Endodermal cell (in vitro differentiated cells): ENCODE measurements at regions not wholly inside any gene's neighbourhood (a gene's known extent, or its start where the extent isn't known, plus 50 kb on each side); places are given as distances from the start of the nearest gene placed in this dataset.

Source experiments
- DNase-seq: peaks from one replicate; pipeline ENCODE4 v3.0.0-alpha.2; 2017
- H3K27ac ChIP-seq: 2 replicates; pipeline ENCODE4 v1.5.1; 2013; ENCODE audit warnings: mild to moderate bottlenecking, low read depth, low read length, moderate library complexity
- H3K27me3 ChIP-seq: 2 replicates; pipeline ENCODE4 v1.6.1; 2013; ENCODE audit warnings: mild to moderate bottlenecking, low read length, moderate library complexity; ENCODE audit not compliant: insufficient read depth, control insufficient read depth, poor library complexity, severe bottlenecking
- H3K36me3 ChIP-seq: 2 replicates; pipeline ENCODE4 v1.7.0; 2013; ENCODE audit warnings: mild to moderate bottlenecking, low read length, moderate library complexity; ENCODE audit not compliant: control insufficient read depth, insufficient read depth
- H3K4me1 ChIP-seq: one replicate; pipeline ENCODE4 v1.7.0; 2013; ENCODE audit warnings: low read length; ENCODE audit not compliant: control insufficient read depth, insufficient read depth
- H3K4me3 ChIP-seq: 2 replicates; pipeline ENCODE4 v1.5.1; 2013; ENCODE audit warnings: mild to moderate bottlenecking, low read length, moderate library complexity
- H3K9ac ChIP-seq: 2 replicates; pipeline ENCODE4 v1.6.1; 2013; ENCODE audit warnings: mild to moderate bottlenecking, low read length, moderate library complexity; ENCODE audit not compliant: poor library complexity, severe bottlenecking; ENCODE audit errors: extremely low read depth
- H3K9me3 ChIP-seq: 2 replicates; pipeline ENCODE4 v1.6.1; 2013; ENCODE audit warnings: mild to moderate bottlenecking, low read length, moderate library complexity; ENCODE audit not compliant: control insufficient read depth
- H3K27ac Mint-ChIP-seq: 2 replicates; pipeline ENCODE4 v1.8.0; 2020; ENCODE audit warnings: mixed read lengths
- H3K27me3 Mint-ChIP-seq: 2 replicates; pipeline ENCODE4 v1.8.0; 2021; ENCODE audit warnings: mild to moderate bottlenecking, mixed read lengths; ENCODE audit not compliant: insufficient read depth
- H3K36me3 Mint-ChIP-seq: 2 replicates; pipeline ENCODE4 v1.8.0; 2020; ENCODE audit warnings: low read depth, mixed read lengths
- H3K4me1 Mint-ChIP-seq: 2 replicates; pipeline ENCODE4 v1.8.0; 2020; ENCODE audit warnings: mixed read lengths
- H3K4me3 Mint-ChIP-seq: 2 replicates; pipeline ENCODE4 v1.8.0; 2020; ENCODE audit warnings: mild to moderate bottlenecking, moderate library complexity, mixed read lengths
- H3K9me3 Mint-ChIP-seq: 2 replicates; pipeline ENCODE4 v1.8.0; 2020; ENCODE audit warnings: mild to moderate bottlenecking, mixed read lengths
- CTCF ChIP-seq: fragments of 200-600 bp; sonication (generic); conservative IDR thresholded peaks from 2 replicates; pipeline ENCODE4 v1.5.0; 2021; ENCODE audit warnings: antibody characterized with exemption, mild to moderate bottlenecking
- WGBS, 2 experiments: methylation state at CpG; one replicate each; pipeline versions ENCODE4 v1.1.5 to v1.1.7; 2013; ENCODE audit warnings: missing lambda C conversion rate in 2 of 2, mixed read lengths in 1 of 2; ENCODE audit not compliant: insufficient coverage in 1 of 2, insufficient read length in 1 of 2; 5-methylcytosine and 5-hydroxymethylcytosine counted together

GRCh38 chr4:10285028-10285427, 168.4 kb upstream of the WDR1 start:
- TF ChIP-seq CTCF, result no peak
- Mint-ChIP-seq H3K36me3 (no peaks in the 10 kb centered on the region), H3K27me3 (peaks cover 37% of the 10 kb centered on the region), H3K4me1 (peaks cover 5% of the 10 kb centered on the region), H3K9me3 (no peaks in the 10 kb centered on the region), H3K4me3 (no peak overlapping the region), H3K27ac (no peak overlapping the region)
- H3K9me3 ChIP-seq, result no peaks in the 10 kb centered on the region
- H3K36me3 ChIP-seq, result no peaks in the 10 kb centered on the region
- H3K4me3 ChIP-seq, result no peak overlapping the region
- no peak for DNase-seq
- H3K27me3 ChIP-seq, result peaks cover 15% of the 10 kb centered on the region
- H3K9ac ChIP-seq, result no peak overlapping the region
- no peaks in the 10 kb centered on the region for H3K4me1 ChIP-seq
- H3K27ac ChIP-seq, result no peak overlapping the region
- 59 to 85% methylated on average over 2 to 3 of the region's 3 CpGs for WGBS, 2 experiments

- no peak for TF ChIP-seq CTCF
- H3K4me1 ChIP-seq, result no peaks in the 10 kb centered on the region
- H3K4me3 ChIP-seq, result no peak overlapping the region
- peaks cover 8% of the 10 kb centered on the region for H3K27me3 ChIP-seq
- H3K9ac ChIP-seq, result no peak overlapping the region
- Mint-ChIP-seq H3K9me3 (no peaks in the 10 kb centered on the region), H3K36me3 (no peaks in the 10 kb centered on the region), H3K4me1 (peaks cover 5% of the 10 kb centered on the region), H3K27me3 (peaks cover 28% of the 10 kb centered on the region), H3K4me3 (no peak overlapping the region), H3K27ac (no peak overlapping the region)
- DNase-seq, result no peak
- 74 to 100% methylated on average over 1 to 2 of the region's 2 CpGs for WGBS, 2 experiments
- H3K9me3 ChIP-seq, result no peaks in the 10 kb centered on the region
- H3K36me3 ChIP-seq, result no peaks in the 10 kb centered on the region
- H3K27ac ChIP-seq, result no peak overlapping the region
Observed at GRCh38 chr4:10283761-10284160, 167.2 kb upstream of the WDR1 start.

- peaks cover 5% of the 10 kb centered on the region for H3K4me1 Mint-ChIP-seq
Observed at GRCh38 chr4:10281996-10282395, 165.4 kb upstream of the WDR1 start.

More at GRCh38 chr4:10281996-10282395, 165.4 kb upstream of the WDR1 start:
- no peak for DNase-seq
- Histone ChIP-seq H3K9ac (no peak overlapping the region), H3K36me3 (no peaks in the 10 kb centered on the region), H3K27me3 (peaks cover 9% of the 10 kb centered on the region), H3K4me3 (no peak overlapping the region), H3K9me3 (no peaks in the 10 kb centered on the region), H3K4me1 (no peaks in the 10 kb centered on the region), H3K27ac (no peak overlapping the region)
- no peaks in the 10 kb centered on the region for H3K36me3 Mint-ChIP-seq
- no peak overlapping the region for H3K4me3 Mint-ChIP-seq
- no peak for TF ChIP-seq CTCF
- 100% methylated on average over 1 of the region's 3 CpGs; no CpG with 5 or more reads in 1 of the 2 experiments for WGBS, 2 experiments
- H3K27ac Mint-ChIP-seq, result no peak overlapping the region
- H3K9me3 Mint-ChIP-seq, result no peaks in the 10 kb centered on the region
- H3K27me3 Mint-ChIP-seq, result peaks cover 29% of the 10 kb centered on the region
